B cell (primary cell): ENCODE measurements at regions not wholly inside any gene's neighbourhood (a gene's known extent, or its start where the extent isn't known, plus 50 kb on each side); places are given as distances from the start of the nearest gene placed in this dataset.

Source experiments
- EZH2 ChIP-seq: IDR thresholded peaks from 2 replicates; pipeline ENCODE4 v1.6.1; 2012; ENCODE audit warnings: borderline replicate concordance, low read depth, mild to moderate bottlenecking, moderate library complexity, low read length; ENCODE audit not compliant: insufficient read depth, poor library complexity, severe bottlenecking
- TF ChIP-seq, protein P1 (sequence below): fragments of 200-600 bp; IDR thresholded peaks from one replicate; pipeline ENCODE4 v1.8.0; 2022; ENCODE audit warnings: antibody characterized with exemption, mild to moderate bottlenecking

DNA sequence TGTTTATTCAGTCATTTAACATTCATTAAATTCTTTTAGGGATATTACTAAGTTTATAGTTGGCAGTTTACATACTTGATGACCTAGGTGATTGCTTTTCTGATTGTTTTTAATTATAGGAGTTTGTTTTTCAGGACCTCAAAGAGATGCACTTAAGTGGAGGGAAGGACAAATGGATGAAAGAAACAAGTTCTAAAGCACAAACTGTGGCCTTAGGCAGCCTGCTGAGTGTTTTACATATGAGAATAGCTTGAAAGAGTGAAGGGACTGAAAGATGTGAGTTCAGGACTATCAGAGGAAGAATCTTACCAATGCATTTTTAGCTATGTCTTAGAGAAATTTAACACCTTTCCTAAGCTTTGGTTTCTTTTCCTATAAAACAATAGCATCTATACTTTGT lies 402.6 kb downstream of the KLF12 start:
- TF ChIP-seq, protein P1, sequence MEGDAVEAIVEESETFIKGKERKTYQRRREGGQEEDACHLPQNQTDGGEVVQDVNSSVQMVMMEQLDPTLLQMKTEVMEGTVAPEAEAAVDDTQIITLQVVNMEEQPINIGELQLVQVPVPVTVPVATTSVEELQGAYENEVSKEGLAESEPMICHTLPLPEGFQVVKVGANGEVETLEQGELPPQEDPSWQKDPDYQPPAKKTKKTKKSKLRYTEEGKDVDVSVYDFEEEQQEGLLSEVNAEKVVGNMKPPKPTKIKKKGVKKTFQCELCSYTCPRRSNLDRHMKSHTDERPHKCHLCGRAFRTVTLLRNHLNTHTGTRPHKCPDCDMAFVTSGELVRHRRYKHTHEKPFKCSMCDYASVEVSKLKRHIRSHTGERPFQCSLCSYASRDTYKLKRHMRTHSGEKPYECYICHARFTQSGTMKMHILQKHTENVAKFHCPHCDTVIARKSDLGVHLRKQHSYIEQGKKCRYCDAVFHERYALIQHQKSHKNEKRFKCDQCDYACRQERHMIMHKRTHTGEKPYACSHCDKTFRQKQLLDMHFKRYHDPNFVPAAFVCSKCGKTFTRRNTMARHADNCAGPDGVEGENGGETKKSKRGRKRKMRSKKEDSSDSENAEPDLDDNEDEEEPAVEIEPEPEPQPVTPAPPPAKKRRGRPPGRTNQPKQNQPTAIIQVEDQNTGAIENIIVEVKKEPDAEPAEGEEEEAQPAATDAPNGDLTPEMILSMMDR = no peak
- no peak for TF ChIP-seq EZH2
